MCF 10A (cell line): ENCODE measurements at regions not wholly inside any gene's neighbourhood (a gene's known extent, or its start where the extent isn't known, plus 50 kb on each side); places are given as distances from the start of the nearest gene placed in this dataset.

Experiments used
- BruUV-seq: library from RNA; stranded (reverse); fragments of 400-500 nt; replicated peaks from 2 replicates; lab custom pipeline; 2021; lab: Mats Ljungman, UMichigan
- CTCF ChIA-PET: fragments of 300-600 bp; sonication (Branson Sonifier 250); formaldehyde crosslinking; extraction: SDS; loops from one replicate; lab custom pipeline; 2021; ENCODE audit warnings: antibody characterized with exemption, inconsistent platforms; lab: Yijun Ruan, JAX
- POLR2A ChIA-PET: fragments of 300-600, 350-650 bp; sonication (Branson Sonifier 250); formaldehyde crosslinking; extraction: SDS; loops from one replicate; lab custom pipeline; 2020; ENCODE audit warnings: antibody characterized with exemption, inconsistent platforms; lab: Yijun Ruan, JAX
- DNase-seq: peaks from one replicate; pipeline ENCODE4 v3.0.0-alpha.2; 2018; ENCODE audit not compliant: unreplicated experiment
- H3K27ac Mint-ChIP-seq: one replicate; pipeline ENCODE4 v1.8.0; 2022; ENCODE audit warnings: mild to moderate bottlenecking, low read depth, mixed read lengths; ENCODE audit not compliant: unreplicated experiment
- H3K27me3 Mint-ChIP-seq: one replicate; pipeline ENCODE4 v1.8.0; 2022; ENCODE audit warnings: mixed read lengths; ENCODE audit not compliant: insufficient read depth, unreplicated experiment
- H3K36me3 Mint-ChIP-seq: one replicate; pipeline ENCODE4 v1.8.0; 2022; ENCODE audit warnings: mild to moderate bottlenecking, moderate library complexity, mixed read lengths; ENCODE audit not compliant: insufficient read depth, unreplicated experiment
- H3K4me1 Mint-ChIP-seq: one replicate; pipeline ENCODE4 v1.8.0; 2022; ENCODE audit warnings: mixed read lengths; ENCODE audit not compliant: insufficient read depth, unreplicated experiment
- H3K4me3 Mint-ChIP-seq: one replicate; pipeline ENCODE4 v1.8.0; 2022; ENCODE audit warnings: mild to moderate bottlenecking, moderate library complexity, mixed read lengths; ENCODE audit not compliant: unreplicated experiment
- H3K9me3 Mint-ChIP-seq: one replicate; pipeline ENCODE4 v1.8.0; 2022; ENCODE audit warnings: mixed read lengths; ENCODE audit not compliant: unreplicated experiment
- CTCF ChIP-seq: fragments of 200-600 bp; IDR thresholded peaks from one replicate; pipeline ENCODE4 v1.8.0; 2022; ENCODE audit warnings: antibody characterized with exemption, mild to moderate bottlenecking; ENCODE audit not compliant: unreplicated experiment
- intact Hi-C: fragments of 100-400 bp; cut with micrococcal nuclease; formaldehyde crosslinking; loops from 2 replicates; pipeline ENCODE4 v1.14.1; 2022

- CTCF ChIA-PET: interaction anchor here (0.6 to 1.0 kb wide), 2 partner anchors 10 to 268 kb away, joined by 4 to 5 read pairs; no protein-coding TSS in a partner anchor
- no TSS peak for BruUV-seq
Observed at GRCh38 chr5:100659080-100659795, 124.1 kb downstream of the FAM174A start.

GRCh38 chr5:100664140-100664539 is 129.0 kb downstream of the FAM174A start:
- no peak for TF ChIP-seq CTCF
- DNase-seq: no peak
- Mint-ChIP-seq H3K27ac (no peak overlapping the region), H3K4me1 (peaks cover 13% of the 10 kb centered on the region), H3K27me3 (no peaks in the 10 kb centered on the region), H3K9me3 (no peaks in the 10 kb centered on the region), H3K4me3 (no peak overlapping the region), H3K36me3 (no peaks in the 10 kb centered on the region)
- BruUV-seq: no TSS peak
- intact Hi-C loops: no loop called here
- POLR2A ChIA-PET: interaction anchor here (4.1 kb wide), 1 partner anchor 16 kb away, joined by 18 read pairs; no protein-coding TSS in a partner anchor
- CTCF ChIA-PET: no interaction called here

More at GRCh38 chr5:100659080-100659795, 124.1 kb downstream of the FAM174A start:
- Mint-ChIP-seq H3K27ac (no peak overlapping the region), H3K36me3 (no peaks in the 10 kb centered on the region), H3K27me3 (no peaks in the 10 kb centered on the region), H3K4me3 (no peak overlapping the region), H3K9me3 (no peaks in the 10 kb centered on the region), H3K4me1 (no peaks in the 10 kb centered on the region)
- POLR2A ChIA-PET: interaction anchor here (0.6 to 0.9 kb wide), 2 partner anchors 11 to 90 kb away, joined by 5 read pairs; no protein-coding TSS in a partner anchor
- intact Hi-C loops: no loop called here
- TF ChIP-seq CTCF: no peak
- DNase-seq: no peak

- intact Hi-C loops: no loop called here
- Mint-ChIP-seq H3K4me3 (no peak overlapping the region), H3K9me3 (no peaks in the 10 kb centered on the region), H3K27me3 (no peaks in the 10 kb centered on the region), H3K4me1 (peaks cover 13% of the 10 kb centered on the region), H3K36me3 (peaks cover 5% of the 10 kb centered on the region), H3K27ac (peak overlapping the region; percentile 89)
- TF ChIP-seq CTCF: no peak
- no TSS peak for BruUV-seq
- ChIA-PET POLR2A (interaction anchor here (0.6 to 1.5 kb wide), 4 partner anchors 9 to 44 kb away, joined by 3 to 8 read pairs (median 4); no protein-coding TSS in a partner anchor), CTCF (interaction anchor here (0.6 kb wide), 1 partner anchor 8 kb away, joined by 3 read pairs; no protein-coding TSS in a partner anchor)
- peak; percentile 91 for DNase-seq
Observed at GRCh38 chr5:100667161-100667630, 132.0 kb downstream of the FAM174A start.

- no TSS peak for BruUV-seq
- peaks cover 5% of the 10 kb centered on the region for H3K36me3 Mint-ChIP-seq
- no peak for DNase-seq
- H3K9me3 Mint-ChIP-seq: peaks cover 4% of the 10 kb centered on the region
- CTCF ChIA-PET: interaction anchor here (0.7 kb wide), 1 partner anchor 768 kb away, joined by 3 read pairs; no protein-coding TSS in a partner anchor
- no peak overlapping the region for H3K27ac Mint-ChIP-seq
- no peak overlapping the region for H3K4me3 Mint-ChIP-seq
- POLR2A ChIA-PET: interaction anchor here (1.2 kb wide), 1 partner anchor 10 kb away, joined by 4 read pairs; no protein-coding TSS in a partner anchor
- intact Hi-C loops: no loop called here
- H3K4me1 Mint-ChIP-seq: peaks cover 13% of the 10 kb centered on the region
- H3K27me3 Mint-ChIP-seq: no peaks in the 10 kb centered on the region
- no peak for TF ChIP-seq CTCF
Observed at GRCh38 chr5:100668511-100668910, 133.3 kb downstream of the FAM174A start.
